ENCODE measurements at regions not wholly inside any gene's neighbourhood (a gene's known extent, or its start where the extent isn't known, plus 50 kb on each side); places are given as distances from the start of the nearest gene placed in this dataset.

DNA sequence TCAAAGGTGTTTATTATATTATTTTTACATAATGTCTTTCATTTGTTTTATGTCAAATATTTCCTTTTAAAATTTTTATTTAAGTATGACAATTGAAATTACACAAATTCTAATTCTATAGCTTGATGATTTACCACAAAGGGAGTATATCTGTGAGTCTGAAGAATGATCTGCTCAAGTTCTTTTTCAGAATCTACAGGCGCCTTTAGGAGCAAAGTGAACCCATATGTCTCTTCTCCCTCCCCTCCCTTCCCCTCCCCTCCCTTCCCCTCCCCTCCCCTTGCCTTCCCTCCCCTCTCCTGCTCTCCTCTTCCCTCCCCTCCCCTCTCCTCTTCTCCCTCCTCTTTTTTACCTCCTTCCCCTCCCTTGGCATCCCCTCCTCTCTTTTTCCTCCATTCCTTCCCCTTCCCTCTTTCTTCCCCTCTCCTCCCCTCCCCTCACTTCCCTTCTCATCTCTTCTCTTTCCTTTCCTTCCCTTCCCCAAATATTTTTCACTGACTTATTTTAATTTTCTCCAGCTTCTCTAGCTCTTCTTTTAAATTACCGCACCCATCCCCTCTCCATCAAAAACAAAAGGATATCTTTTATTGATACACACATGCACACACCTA lies 495.3 kb upstream of the PIK3R1 start:
- no peaks in the 10 kb centered on the region for H4K20me1 ChIP-seq
- H3K4me2 ChIP-seq, result no peak overlapping the region
- H3K9me3 ChIP-seq (replicated peaks in 1 of 11), result no peaks in the 10 kb centered on the region
- TF ChIP-seq Cebpa-rat (IDR thresholded peaks at IDR 0.05), result no peak
- no peak overlapping the region for H3K9ac ChIP-seq
- no peaks in the 10 kb centered on the region for H3K27me3 ChIP-seq
- H3K4me3 ChIP-seq, result no peak overlapping the region
- no peak overlapping the region for H3K27ac ChIP-seq
- no peaks in the 10 kb centered on the region for H3K36me3 ChIP-seq
- no peaks in the 10 kb centered on the region for H3K4me1 ChIP-seq

- Histone ChIP-seq H3K9ac (no peak overlapping the region), H4K20me1 (no peaks in the 10 kb centered on the region), H3K36me3 (no peaks in the 10 kb centered on the region), H3K4me3 (no peak overlapping the region), H3K27ac (no peak overlapping the region), H3K4me1 (no peaks in the 10 kb centered on the region), H3K4me2 (no peak overlapping the region), H3K9me3 (replicated peaks in 1 of 11) (peaks cover 12 to 22% (median 16%) of the 10 kb centered on the region in 11 experiments; a peak in 19 of 22 replicates), H3K27me3 (no peaks in the 10 kb centered on the region)
- TF ChIP-seq Cebpa-rat (IDR thresholded peaks at IDR 0.05), result no peak
These were observed 505.4 kb upstream of the CD180 start for GRCh38 chr5:67702008-67702407.

DNA sequence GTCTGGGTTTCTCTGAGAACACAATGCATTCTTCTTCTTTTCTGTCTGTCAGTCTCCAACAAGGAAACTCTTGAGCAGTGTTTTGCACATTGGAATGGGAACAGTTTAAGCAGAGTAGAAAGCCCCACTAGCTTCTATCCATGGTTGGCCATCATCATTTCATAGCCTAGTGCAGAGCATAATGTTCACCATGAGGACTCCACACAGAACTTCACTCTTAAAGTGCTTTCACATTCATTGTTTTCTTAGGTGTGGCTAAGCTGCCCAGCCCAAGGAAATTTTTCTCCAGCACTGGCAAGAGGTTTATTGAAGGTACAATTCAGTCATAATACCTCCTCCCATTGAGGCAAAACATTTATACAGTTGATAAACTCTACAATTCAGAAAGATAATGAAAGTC lies 503.0 kb upstream of the CD180 start:
- Histone ChIP-seq H4K20me1 (no peaks in the 10 kb centered on the region), H3K27ac (no peak overlapping the region), H3K4me1 (no peaks in the 10 kb centered on the region)

GRCh38 chr5:67696446-67696845 lies 499.8 kb upstream of the CD180 start:
- Histone ChIP-seq H3K27ac (no peak overlapping the region), H3K4me1 (no peaks in the 10 kb centered on the region), H3K4me3 (no peak overlapping the region), H3K4me2 (no peak overlapping the region), H3K36me3 (no peaks in the 10 kb centered on the region), H4K20me1 (no peaks in the 10 kb centered on the region), H3K9ac (no peak overlapping the region), H3K27me3 (no peaks in the 10 kb centered on the region), H3K9me3 (replicated peaks in 1 of 11) (no peaks in the 10 kb centered on the region; a peak in 1 of 22 replicates)
- no peak for TF ChIP-seq Cebpa-rat (IDR thresholded peaks at IDR 0.05)

More for the DNA sequence above, 503.0 kb upstream of the CD180 start:
- Histone ChIP-seq H3K9ac (no peak overlapping the region), H3K4me2 (no peak overlapping the region), H3K9me3 (replicated peaks in 1 of 11) (peaks cover 12 to 20% (median 16%) of the 10 kb centered on the region in 11 experiments; a peak in 19 of 22 replicates), H3K4me3 (no peak overlapping the region), H3K27me3 (no peaks in the 10 kb centered on the region), H3K36me3 (no peaks in the 10 kb centered on the region)
- no peak for TF ChIP-seq Cebpa-rat (IDR thresholded peaks at IDR 0.05)

GRCh38 chr5:67695369-67695768 lies 498.8 kb upstream of the CD180 start:
- Histone ChIP-seq H3K27me3 (no peaks in the 10 kb centered on the region), H3K9me3 (replicated peaks in 1 of 11) (no peaks in the 10 kb centered on the region; a peak in 1 of 22 replicates), H3K4me2 (no peak overlapping the region), H3K27ac (no peak overlapping the region), H3K4me1 (no peaks in the 10 kb centered on the region), H4K20me1 (no peaks in the 10 kb centered on the region), H3K9ac (no peak overlapping the region), H3K4me3 (no peak overlapping the region), H3K36me3 (no peaks in the 10 kb centered on the region)
- TF ChIP-seq Cebpa-rat (IDR thresholded peaks at IDR 0.05), result no peak

- no peaks in the 10 kb centered on the region; a peak in 1 of 22 replicates for H3K9me3 ChIP-seq (replicated peaks in 1 of 11)
- no peaks in the 10 kb centered on the region for H3K36me3 ChIP-seq
- no peaks in the 10 kb centered on the region for H3K27me3 ChIP-seq
- H3K4me1 ChIP-seq, result no peaks in the 10 kb centered on the region
- H3K4me2 ChIP-seq, result no peak overlapping the region
- TF ChIP-seq Cebpa-rat (IDR thresholded peaks at IDR 0.05), result no peak
- H3K4me3 ChIP-seq, result no peak overlapping the region
- no peaks in the 10 kb centered on the region for H4K20me1 ChIP-seq
- no peak overlapping the region for H3K27ac ChIP-seq
- H3K9ac ChIP-seq, result no peak overlapping the region
These were observed 498.2 kb upstream of the CD180 start for GRCh38 chr5:67694810-67695191.

DNA sequence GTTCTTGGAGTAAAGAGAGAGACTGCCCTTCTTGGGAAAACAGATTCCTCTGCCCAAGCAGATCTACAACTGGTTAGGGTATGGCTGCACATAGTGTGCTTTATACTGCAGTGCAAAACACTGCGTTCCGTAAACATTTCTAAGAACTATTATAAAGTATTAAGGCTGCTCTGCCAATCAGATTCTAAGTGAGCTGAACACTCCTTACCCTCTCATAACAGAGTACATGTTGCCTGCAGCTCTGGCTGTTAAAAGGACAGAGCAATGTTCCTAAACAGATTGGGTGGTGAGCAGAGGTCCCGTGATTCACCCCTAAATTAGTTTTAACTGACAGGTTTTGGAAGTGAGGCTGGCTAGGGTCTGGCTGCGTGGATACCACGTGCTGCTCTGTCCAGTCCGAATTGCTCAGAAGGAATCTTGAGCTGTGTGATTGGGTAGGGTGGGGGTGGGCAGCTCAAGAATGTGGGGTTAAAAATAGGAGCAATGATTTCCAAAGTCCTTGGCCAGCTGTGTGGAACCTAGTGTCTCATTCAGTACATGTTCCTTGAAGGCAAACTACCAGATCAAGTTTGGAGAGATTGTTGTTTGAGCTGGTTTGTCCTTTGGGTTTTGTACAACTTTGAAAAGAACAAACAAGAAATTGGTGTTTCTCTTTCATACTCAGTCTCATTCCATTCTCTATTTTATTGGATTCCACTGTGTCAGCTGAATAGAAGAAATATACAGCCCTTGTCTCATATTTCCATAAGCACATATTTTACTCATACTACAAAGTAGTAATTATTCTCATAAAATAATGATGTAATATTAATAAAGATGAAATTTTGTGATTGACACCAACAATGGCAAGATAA lies 497.6 kb upstream of the CD180 start:
- H3K9ac ChIP-seq, result no peak overlapping the region
- TF ChIP-seq Cebpa-rat (IDR thresholded peaks at IDR 0.05), result no peak
- H3K4me2 ChIP-seq, result no peak overlapping the region
- H4K20me1 ChIP-seq, result no peaks in the 10 kb centered on the region
- no peaks in the 10 kb centered on the region for H3K36me3 ChIP-seq
- no peaks in the 10 kb centered on the region for H3K27me3 ChIP-seq
- H3K4me1 ChIP-seq, result no peaks in the 10 kb centered on the region
- H3K9me3 ChIP-seq (replicated peaks in 1 of 11), result no peaks in the 10 kb centered on the region; a peak in 1 of 22 replicates
- no peak overlapping the region for H3K4me3 ChIP-seq
- H3K27ac ChIP-seq, result no peak overlapping the region

DNA sequence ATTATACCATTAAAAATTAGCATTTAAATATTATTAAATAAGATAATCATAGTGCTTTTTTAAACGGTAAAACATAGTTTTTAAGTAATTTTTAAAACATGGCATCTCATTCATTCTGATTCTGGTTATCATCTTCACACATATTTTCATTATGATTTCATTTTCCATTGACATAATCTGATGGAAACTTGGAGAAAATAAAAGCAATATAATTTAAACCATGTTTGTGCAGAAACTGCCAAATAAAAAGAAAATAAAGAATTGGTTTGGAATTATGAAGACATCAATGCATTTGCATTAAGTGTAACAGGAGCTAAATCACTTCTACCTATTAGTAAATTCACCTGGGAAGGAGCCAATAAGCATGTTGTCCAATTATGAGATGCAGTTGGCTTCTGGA lies 490.1 kb upstream of the CD180 start:
- H3K4me1 ChIP-seq, result no peaks in the 10 kb centered on the region
- H3K4me3 ChIP-seq, result no peak overlapping the region
- H4K20me1 ChIP-seq, result no peaks in the 10 kb centered on the region
- H3K9me3 ChIP-seq (replicated peaks in 1 of 11), result no peaks in the 10 kb centered on the region; a peak in 1 of 22 replicates
- H3K27ac ChIP-seq, result no peak overlapping the region
- no peak overlapping the region for H3K4me2 ChIP-seq
- no peak overlapping the region for H3K9ac ChIP-seq
- no peaks in the 10 kb centered on the region for H3K27me3 ChIP-seq
- TF ChIP-seq Cebpa-rat (IDR thresholded peaks at IDR 0.05), result no peak
- no peaks in the 10 kb centered on the region for H3K36me3 ChIP-seq

DNA sequence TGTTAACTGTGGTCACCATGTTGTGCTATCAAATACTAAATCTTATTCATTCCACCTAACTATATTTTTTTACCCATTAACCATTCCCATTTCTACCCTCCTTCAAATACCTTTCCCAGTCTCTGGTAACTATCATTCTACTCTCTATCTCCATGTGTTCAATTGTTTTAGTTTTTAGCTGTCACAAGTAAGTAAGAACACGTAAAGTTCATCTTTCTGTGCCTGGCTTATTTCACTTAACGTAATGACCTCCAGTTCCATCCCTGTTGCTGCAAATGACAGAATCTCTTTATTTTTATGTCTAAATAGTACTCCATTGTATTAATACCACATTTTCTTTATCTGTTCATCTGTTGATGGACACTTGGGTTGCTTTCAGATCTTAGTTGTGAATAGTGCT lies 485.1 kb upstream of the CD180 start:
- no peak overlapping the region for H3K4me3 ChIP-seq
- H3K27ac ChIP-seq, result no peak overlapping the region
- no peaks in the 10 kb centered on the region for H3K36me3 ChIP-seq
- TF ChIP-seq Cebpa-rat (IDR thresholded peaks at IDR 0.05), result no peak
- H4K20me1 ChIP-seq, result no peaks in the 10 kb centered on the region
- no peak overlapping the region for H3K4me2 ChIP-seq
- H3K9ac ChIP-seq, result no peak overlapping the region
- H3K27me3 ChIP-seq, result no peaks in the 10 kb centered on the region
- no peaks in the 10 kb centered on the region for H3K9me3 ChIP-seq (replicated peaks in 1 of 11)
- peaks cover 0 to 4% (median 0%) of the 10 kb centered on the region in 10 experiments; a peak in 1 of 20 replicates for H3K4me1 ChIP-seq

GRCh38 chr5:67680099-67680498 lies 483.5 kb upstream of the CD180 start:
- Histone ChIP-seq H3K4me3 (no peak overlapping the region), H3K9ac (no peak overlapping the region), H3K4me2 (no peak overlapping the region), H3K27ac (no peak overlapping the region), H3K4me1 (peaks cover 0 to 4% (median 0%) of the 10 kb centered on the region in 10 experiments; a peak in 1 of 20 replicates), H3K27me3 (no peaks in the 10 kb centered on the region), H4K20me1 (no peaks in the 10 kb centered on the region), H3K9me3 (replicated peaks in 1 of 11) (no peaks in the 10 kb centered on the region), H3K36me3 (no peaks in the 10 kb centered on the region)
- no peak for TF ChIP-seq Cebpa-rat (IDR thresholded peaks at IDR 0.05)

Measured in BLaER1 treated with 17β-estradiol and CSF1 and Interleukin-3, amounts not matched to agents 10 nM and 100 nM (cell line).